H1 (cell line): ENCODE measurements at regions not wholly inside any gene's neighbourhood (a gene's known extent, or its start where the extent isn't known, plus 50 kb on each side); places are given as distances from the start of the nearest gene placed in this dataset.

ENCODE experiments used
- CTCF ChIA-PET: fragments of 300-600 bp; sonication (Branson Sonifier 250); formaldehyde crosslinking; loops from one replicate; lab custom pipeline; 2021; ENCODE audit not compliant: partially characterized antibody; lab: Charles Lee
- POLR2A ChIA-PET: fragments of 300-600 bp; sonication (Branson Sonifier 250); formaldehyde crosslinking; loops from one replicate; lab custom pipeline; 2021; ENCODE audit warnings: inconsistent platforms; ENCODE audit not compliant: partially characterized antibody; lab: Charles Lee
- DNase-seq, 2 experiments: peaks; one replicate each; pipeline versions ENCODE4 v3.0.0 to v3.0.0-alpha.2; 2010 to 2022; ENCODE audit warnings: low spot score in 2 of 2, low read depth in 1 of 2, mixed read lengths in 1 of 2
- FAIRE-seq: peaks from 2 replicates; lab custom pipeline; 2011; peaks lifted over from hg19 to GRCh38; lab: Jason Lieb, UNC
- H2AFZ ChIP-seq: 2 replicates; pipeline ENCODE4 v1.8.1; 2012; ENCODE audit warnings: low read length, inconsistent platforms
- H2AK5ac ChIP-seq: 2 replicates; pipeline ENCODE4 v1.6.1; 2013; ENCODE audit warnings: low read depth, low read length
- H2BK120ac ChIP-seq: replicated peaks from 2 replicates; pipeline ENCODE3; 2013; ENCODE audit warnings: low read depth, low read length, inconsistent platforms
- H2BK12ac ChIP-seq: 2 replicates; pipeline ENCODE4 v1.6.1; 2013; ENCODE audit warnings: low read depth, low read length
- H2BK15ac ChIP-seq: 2 replicates; pipeline ENCODE4 v1.6.1; 2013; ENCODE audit warnings: low read length
- H2BK20ac ChIP-seq: 2 replicates; pipeline ENCODE4 v1.6.1; 2013; ENCODE audit warnings: low read length
- H2BK5ac ChIP-seq: 2 replicates; pipeline ENCODE4 v1.6.1; 2013; ENCODE audit warnings: low read depth, low read length
- H3K14ac ChIP-seq: 2 replicates; pipeline ENCODE4 v1.6.1; 2013; ENCODE audit warnings: inconsistent platforms; ENCODE audit not compliant: insufficient read length
- H3K18ac ChIP-seq: 2 replicates; pipeline ENCODE4 v1.6.1; 2013; ENCODE audit warnings: low read length; ENCODE audit errors: extremely low read depth
- H3K23ac ChIP-seq: 2 replicates; pipeline ENCODE4 v1.6.1; 2013; ENCODE audit warnings: inconsistent platforms; ENCODE audit not compliant: insufficient read length
- H3K23me2 ChIP-seq: 2 replicates; pipeline ENCODE4 v1.6.1; 2013; ENCODE audit warnings: low read depth, low read length
- H3K27ac ChIP-seq: 2 replicates; pipeline ENCODE4 v1.6.1; 2011; ENCODE audit warnings: low read depth, low read length, inconsistent platforms
- H3K27me3 ChIP-seq, 4 experiments: replicated peaks in 1 of 4; 1 replicate in 1 of 4; 2 replicates in 3 of 4; pipeline versions ENCODE4 v1.6.1 to v1.8.1; 2011 to 2013; ENCODE audit warnings: low read length in 3 of 4, mild to moderate bottlenecking in 3 of 4, inconsistent platforms in 2 of 4, mixed read lengths in 2 of 4, moderate library complexity in 1 of 4; ENCODE audit not compliant: control insufficient read depth in 3 of 4, insufficient read depth in 3 of 4; ENCODE audit errors: extremely low read depth in 1 of 4
- H3K36me3 ChIP-seq, 4 experiments: 2 replicates each; pipeline versions ENCODE4 v1.6.1 to v1.8.1; 2011 to 2013; ENCODE audit warnings: mild to moderate bottlenecking in 4 of 4, low read length in 3 of 4, moderate library complexity in 2 of 4, control low read depth in 1 of 4, inconsistent platforms in 1 of 4; ENCODE audit not compliant: insufficient read depth in 4 of 4, control insufficient read depth in 2 of 4
- H3K4ac ChIP-seq: replicated peaks from 2 replicates; pipeline ENCODE3; 2013; ENCODE audit warnings: low read length, low read depth, mixed read lengths, inconsistent platforms; ENCODE audit not compliant: insufficient read length
- H3K4me1 ChIP-seq, 4 experiments: replicated peaks in 1 of 4; 1 replicate in 1 of 4; 2 replicates in 3 of 4; pipeline versions ENCODE4 v1.6.1 to v1.8.1; 2011 to 2013; ENCODE audit warnings: low read length in 3 of 4, inconsistent platforms in 2 of 4, mixed read lengths in 1 of 4; ENCODE audit not compliant: insufficient read depth in 4 of 4, control insufficient read depth in 3 of 4
- H3K4me2 ChIP-seq, 2 experiments: 2 replicates each; pipeline versions ENCODE4 v1.6.1 to v1.8.1; 2011 to 2013; ENCODE audit warnings: low read depth in 2 of 2, low read length in 2 of 2, control low read depth in 1 of 2, inconsistent platforms in 1 of 2, mild to moderate bottlenecking in 1 of 2; ENCODE audit not compliant: insufficient read depth in 1 of 2
- H3K4me3 ChIP-seq, 4 experiments: fragments of 200-600, 300-600 bp in 1 of 4; sonication (generic), shearing (Covaris generic), sonication (Bioruptor Twin) in 1 of 4; 2 replicates each; pipeline versions ENCODE4 v1.5.1 to v1.8.1; 2011 to 2016; ENCODE audit warnings: low read length in 4 of 4, low read depth in 3 of 4, control low read depth in 2 of 4, inconsistent platforms in 2 of 4, mild to moderate bottlenecking in 2 of 4, mixed read lengths in 1 of 4, moderate library complexity in 1 of 4; ENCODE audit not compliant: insufficient read depth in 2 of 4; ENCODE audit errors: extremely low read depth in 1 of 4
- H3K56ac ChIP-seq: replicated peaks from 2 replicates; pipeline ENCODE3; 2013; ENCODE audit warnings: low read depth, mild to moderate bottlenecking, mixed read lengths, low read length, inconsistent platforms; ENCODE audit not compliant: insufficient read length
- H3K79me1 ChIP-seq: 2 replicates; pipeline ENCODE4 v1.6.1; 2013; ENCODE audit warnings: low read depth, low read length, control low read depth
- H3K79me2 ChIP-seq, 2 experiments: 2 replicates each; pipeline versions ENCODE4 v1.6.1 to v1.8.1; 2012 to 2013; ENCODE audit warnings: low read length in 2 of 2, mild to moderate bottlenecking in 2 of 2, inconsistent platforms in 1 of 2; ENCODE audit not compliant: insufficient read depth in 2 of 2, control insufficient read depth in 1 of 2
- H3K9ac ChIP-seq, 4 experiments: replicated peaks in 1 of 4; 1 replicate in 1 of 4; 2 replicates in 3 of 4; pipeline versions ENCODE4 v1.6.1 to v1.8.1; 2011 to 2013; ENCODE audit warnings: low read depth in 3 of 4, low read length in 3 of 4, control low read depth in 2 of 4, mild to moderate bottlenecking in 2 of 4, moderate library complexity in 2 of 4, inconsistent platforms in 1 of 4; ENCODE audit errors: extremely low read depth in 1 of 4
- H3K9me3 ChIP-seq, 2 experiments: 2 replicates each; pipeline versions ENCODE4 v1.6.1 to v1.8.1; 2012 to 2013; ENCODE audit warnings: mild to moderate bottlenecking in 2 of 2, moderate library complexity in 2 of 2, control low read depth in 1 of 2, inconsistent platforms in 1 of 2, low read depth in 1 of 2, low read length in 1 of 2, mixed read lengths in 1 of 2; ENCODE audit not compliant: insufficient read depth in 2 of 2
- H4K20me1 ChIP-seq, 2 experiments: replicated peaks in 1 of 2; 2 replicates each; pipeline versions ENCODE3 to v1.8.1; 2011 to 2013; ENCODE audit warnings: inconsistent platforms in 2 of 2, low read length in 2 of 2, mild to moderate bottlenecking in 1 of 2; ENCODE audit not compliant: insufficient read depth in 2 of 2, control insufficient read depth in 1 of 2
- H4K5ac ChIP-seq: 2 replicates; pipeline ENCODE4 v1.6.1; 2013; ENCODE audit warnings: low read length, low read depth, mixed read lengths, inconsistent platforms; ENCODE audit not compliant: insufficient read length
- H4K8ac ChIP-seq: 2 replicates; pipeline ENCODE4 v1.8.0; 2013; ENCODE audit warnings: mild to moderate bottlenecking, moderate library complexity, low read length, inconsistent platforms; ENCODE audit not compliant: insufficient read depth; ENCODE audit errors: extremely low read depth
- H4K91ac ChIP-seq: replicated peaks from 2 replicates; pipeline ENCODE3; 2013; ENCODE audit warnings: low read length, mixed read lengths, inconsistent platforms; ENCODE audit not compliant: insufficient read length
- BCL11A ChIP-seq, 2 experiments: IDR thresholded peaks; one replicate each; pipeline ENCODE4 v1.6.1; 2011; ENCODE audit warnings: low read depth in 2 of 2, low read length in 2 of 2, mild to moderate bottlenecking in 2 of 2
- E2F6 ChIP-seq: IDR thresholded peaks from 2 replicates; pipeline ENCODE4 v1.6.1; 2012; ENCODE audit warnings: inconsistent platforms
- EGR1 ChIP-seq: IDR thresholded peaks from 2 replicates; pipeline ENCODE4 v1.6.1; 2011; ENCODE audit warnings: low read depth, low read length, borderline replicate concordance
- GTF2F1 ChIP-seq: IDR thresholded peaks from 2 replicates; pipeline ENCODE4 v1.6.1; 2012; ENCODE audit warnings: low read depth, low read length, improper control_type of control experiment, borderline replicate concordance
- JUN ChIP-seq: IDR thresholded peaks from 2 replicates; pipeline ENCODE4 v1.6.1; 2011; ENCODE audit warnings: low read depth, mild to moderate bottlenecking, improper control_type of control experiment, low read length
- KDM5A ChIP-seq: fragments of 200-600 bp; IDR thresholded peaks from 2 replicates; pipeline ENCODE4 v1.7.1; 2012; ENCODE audit warnings: mild to moderate bottlenecking, low read length, inconsistent platforms, mixed read lengths
- SP1 ChIP-seq: IDR thresholded peaks from 2 replicates; pipeline ENCODE4 v1.6.1; 2011; ENCODE audit warnings: low read depth, low read length
- SP2 ChIP-seq: IDR thresholded peaks from 2 replicates; pipeline ENCODE4 v1.6.1; 2012; ENCODE audit warnings: mild to moderate bottlenecking, low read length, inconsistent platforms
- SUZ12 ChIP-seq: fragments of 200-600 bp; sonication (generic); IDR thresholded peaks from 2 replicates; pipeline ENCODE4 v1.6.1; 2012; ENCODE audit warnings: mild to moderate bottlenecking, inconsistent platforms, low read length, moderate library complexity, mixed read lengths
- TBP ChIP-seq: IDR thresholded peaks from 2 replicates; pipeline ENCODE4 v1.6.1; 2011; ENCODE audit warnings: low read depth, low read length, improper control_type of control experiment
- TEAD4 ChIP-seq: IDR thresholded peaks from 2 replicates; pipeline ENCODE4 v1.6.1; 2012; ENCODE audit warnings: low read depth, low read length, inconsistent platforms, mixed read lengths
- YY1 ChIP-seq: IDR thresholded peaks from 2 replicates; pipeline ENCODE4 v1.6.1; 2011; ENCODE audit warnings: low read depth, mild to moderate bottlenecking, low read length
- WGBS, 2 experiments: shearing (Covaris generic) in 1 of 2; methylation state at CpG; one replicate each; pipeline versions ENCODE4 v1.1.6 to v1.1.7; 2013 to 2015; ENCODE audit warnings: low lambda C conversion rate in 2 of 2, mixed read lengths in 2 of 2, inconsistent platforms in 1 of 2, low coverage in 1 of 2, missing lambda C conversion rate in 1 of 2; ENCODE audit not compliant: insufficient replicate concordance in 2 of 2, insufficient coverage in 1 of 2, insufficient read length in 1 of 2; ENCODE audit errors: extremely low coverage in 1 of 2, missing lambda C conversion rate in 1 of 2; 5-methylcytosine and 5-hydroxymethylcytosine counted together

GRCh38 chr16:26395700-26396099 lies 671.0 kb upstream of the C16orf82 start:
- FAIRE-seq (no peak), DNase-seq (no peak)
- no peak overlapping the region for H3K14ac ChIP-seq
- no peak overlapping the region for H3K4ac ChIP-seq
- H3K23ac ChIP-seq, result no peak overlapping the region
- H3K36me3 ChIP-seq, result no peaks in the 10 kb centered on the region
- POLR2A ChIA-PET, result interaction anchor here (0.7 kb wide), 1 partner anchor 218 kb away, joined by 3 read pairs; no protein-coding TSS in a partner anchor
- H3K27ac ChIP-seq, result no peak overlapping the region
- no peak overlapping the region for H2AFZ ChIP-seq
- no peak overlapping the region for H3K9ac ChIP-seq
- no peak overlapping the region for H3K4me3 ChIP-seq
- no peak overlapping the region for H4K91ac ChIP-seq
- 88% methylated on average over 13 of the region's 13 CpGs; no CpG with 5 or more reads in 1 of the 2 experiments for WGBS, 2 experiments
- H3K27me3 ChIP-seq, result no peaks in the 10 kb centered on the region
- no peaks in the 10 kb centered on the region for H3K79me2 ChIP-seq
- H4K8ac ChIP-seq, result no peak overlapping the region; the same call in 1 of the 2 replicates
- no peak overlapping the region for H3K56ac ChIP-seq
- H2BK5ac ChIP-seq, result no peak overlapping the region
- peaks cover 2% of the 10 kb centered on the region; the same call in 1 of the 2 replicates for H3K23me2 ChIP-seq
- H2BK120ac ChIP-seq, result no peak overlapping the region
- H3K18ac ChIP-seq, result no peak overlapping the region
- H3K4me1 ChIP-seq, result no peaks in the 10 kb centered on the region
- H4K20me1 ChIP-seq, result no peaks in the 10 kb centered on the region
- H2BK20ac ChIP-seq, result no peak overlapping the region
- H2BK12ac ChIP-seq, result no peak overlapping the region
- no peak for TF ChIP-seq GTF2F1
- TF ChIP-seq TEAD4, result no peak
- TF ChIP-seq YY1, result no peak
- no peak for TF ChIP-seq TBP
- TF ChIP-seq JUN, result no peak
- no peak for TF ChIP-seq SUZ12
- TF ChIP-seq SP1, result no peak
- no peak for TF ChIP-seq KDM5A
- no peak for TF ChIP-seq SP2
- no peak for TF ChIP-seq E2F6
- no peak for TF ChIP-seq EGR1
- no peak for TF ChIP-seq BCL11A (IDR thresholded peaks at IDR 0.05; ENCODE audit: low read depth in 2 of 2, low read length in 2 of 2)
- H2AK5ac ChIP-seq, result no peak overlapping the region
- H4K5ac ChIP-seq, result no peak overlapping the region
- CTCF ChIA-PET, result no interaction called here
- H3K4me2 ChIP-seq, result no peak overlapping the region
- no peaks in the 10 kb centered on the region for H3K9me3 ChIP-seq
- no peaks in the 10 kb centered on the region for H3K79me1 ChIP-seq
- no peak overlapping the region for H2BK15ac ChIP-seq
